Keratinocyte (primary cell): ENCODE measurements at regions not wholly inside any gene's neighbourhood (a gene's known extent, or its start where the extent isn't known, plus 50 kb on each side); places are given as distances from the start of the nearest gene placed in this dataset.

Experiments
- DNase-seq: peaks from one replicate; pipeline ENCODE4 v3.0.0-alpha.2; 2011; ENCODE audit warnings: low read depth, missing footprints, low spot score
- FAIRE-seq: peaks from 2 replicates; lab custom pipeline; 2011; peaks lifted over from hg19 to GRCh38; lab: Jason Lieb, UNC
- H2AFZ ChIP-seq: 2 replicates; pipeline ENCODE4 v1.6.0; 2012; ENCODE audit warnings: low read length, control low read depth, inconsistent platforms; ENCODE audit not compliant: control insufficient read depth
- H3K27ac ChIP-seq: 2 replicates; pipeline ENCODE4 v1.5.1; 2011; ENCODE audit warnings: low read length; ENCODE audit not compliant: control insufficient read depth, insufficient read depth
- H3K27me3 ChIP-seq: 3 replicates; pipeline ENCODE4 v1.6.0; 2011; ENCODE audit warnings: low read length; ENCODE audit not compliant: control insufficient read depth, insufficient read depth; ENCODE audit errors: extremely low read depth
- H3K36me3 ChIP-seq, 2 experiments: 2 replicates in 1 of 2; 3 replicates in 1 of 2; pipeline ENCODE4 v1.5.1; 2011; ENCODE audit warnings: low read length in 2 of 2, mild to moderate bottlenecking in 1 of 2; ENCODE audit not compliant: control insufficient read depth in 2 of 2, insufficient read depth in 2 of 2; ENCODE audit errors: extremely low read depth in 1 of 2
- H3K4me1 ChIP-seq: 3 replicates; pipeline ENCODE4 v1.5.1; 2011; ENCODE audit warnings: low read length; ENCODE audit not compliant: control insufficient read depth, insufficient read depth; ENCODE audit errors: extremely low read depth
- H3K4me2 ChIP-seq: 3 replicates; pipeline ENCODE4 v1.6.0; 2011; ENCODE audit warnings: low read depth, low read length; ENCODE audit not compliant: control insufficient read depth, insufficient read depth; ENCODE audit errors: extremely low read depth
- H3K4me3 ChIP-seq, 3 experiments: fragments of 200-600 bp in 1 of 3; sonication (generic) in 1 of 3; 2 replicates in 2 of 3; 3 replicates in 1 of 3; pipeline ENCODE4 v1.5.1; 2011 to 2016; ENCODE audit warnings: low read length in 3 of 3, mild to moderate bottlenecking in 3 of 3, control low read depth in 2 of 3, inconsistent platforms in 1 of 3, low read depth in 1 of 3, mixed read lengths in 1 of 3, mixed run types in 1 of 3, moderate library complexity in 1 of 3; ENCODE audit not compliant: control insufficient read depth in 2 of 3, insufficient read depth in 2 of 3; ENCODE audit errors: extremely low read depth in 1 of 3
- H3K79me2 ChIP-seq: 2 replicates; pipeline ENCODE4 v1.6.0; 2012; ENCODE audit warnings: low read length; ENCODE audit not compliant: control insufficient read depth, insufficient read depth
- H3K9ac ChIP-seq: 3 replicates; pipeline ENCODE4 v1.6.0; 2011; ENCODE audit warnings: low read length; ENCODE audit not compliant: control insufficient read depth, insufficient read depth; ENCODE audit errors: extremely low read depth
- H3K9me1 ChIP-seq: 3 replicates; pipeline ENCODE4 v1.6.0; 2011; ENCODE audit warnings: low read length; ENCODE audit not compliant: control insufficient read depth, insufficient read depth; ENCODE audit errors: extremely low read depth
- H3K9me3 ChIP-seq: 2 replicates; pipeline ENCODE4 v1.5.1; 2012; ENCODE audit warnings: low read depth, low read length; ENCODE audit not compliant: control insufficient read depth
- H4K20me1 ChIP-seq: 3 replicates; pipeline ENCODE4 v1.6.0; 2011; ENCODE audit warnings: low read length; ENCODE audit not compliant: control insufficient read depth, insufficient read depth; ENCODE audit errors: extremely low read depth
- CTCF ChIP-seq, 3 experiments: IDR thresholded peaks in 1 of 3; conservative IDR thresholded peaks in 1 of 3; optimal IDR thresholded peaks in 1 of 3; 2 replicates in 2 of 3; 3 replicates in 1 of 3; pipeline versions ENCODE3 to v1.5.1; 2011; ENCODE audit warnings: low read length in 3 of 3, mild to moderate bottlenecking in 3 of 3, moderate library complexity in 2 of 3, control low read depth in 1 of 3, inconsistent platforms in 1 of 3; ENCODE audit not compliant: insufficient read depth in 2 of 3; ENCODE audit errors: extremely low read depth in 1 of 3
- EZH2 ChIP-seq: IDR thresholded peaks from one replicate; pipeline ENCODE4 v1.6.1; 2012; ENCODE audit warnings: inconsistent platforms, mild to moderate bottlenecking, low read length, moderate library complexity
- dilution Hi-C: fragments of 300-500 bp; cut with MboI; formaldehyde crosslinking; loops from one replicate; pipeline ENCODE4 v1.7.0; 2020; ENCODE audit warnings: low sequenced_read_pairs; ENCODE audit not compliant: extremely low pct_ligation_motif_present

- Histone ChIP-seq H3K4me1 (peaks cover 2% of the 10 kb centered on the region), H3K9me3 (no peaks in the 10 kb centered on the region), H3K4me2 (no peak overlapping the region), H3K27me3 (no peaks in the 10 kb centered on the region), H3K79me2 (no peaks in the 10 kb centered on the region), H2AFZ (no peak overlapping the region), H3K4me3 (no peak overlapping the region), H3K36me3 (no peaks in the 10 kb centered on the region), H3K9me1 (no peaks in the 10 kb centered on the region), H3K9ac (no peak overlapping the region), H3K27ac (no peak overlapping the region), H4K20me1 (no peaks in the 10 kb centered on the region)
- TF ChIP-seq EZH2 (no peak), CTCF (optimal IDR thresholded peaks at IDR 0.05 in 1 of 3, IDR thresholded peaks at IDR 0.05 in 1 of 3, conservative IDR thresholded peaks at IDR 0.05 in 1 of 3; ENCODE audit: extremely low read depth in 1 of 3, insufficient read depth in 2 of 3, low read length in 3 of 3) (no peak)
- dilution Hi-C loops = no loop called here
- DNase-seq (no peak), FAIRE-seq (no peak)
Measured at GRCh38 chr13:18996627-18997051, 185.0 kb downstream of the TUBA3C start.

- Histone ChIP-seq H3K36me3 (no peaks in the 10 kb centered on the region), H3K27me3 (no peaks in the 10 kb centered on the region), H3K4me3 (no peak overlapping the region), H3K9me1 (no peaks in the 10 kb centered on the region), H3K27ac (no peak overlapping the region), H3K79me2 (no peaks in the 10 kb centered on the region), H3K9ac (no peak overlapping the region), H4K20me1 (no peaks in the 10 kb centered on the region), H2AFZ (no peak overlapping the region), H3K4me2 (no peak overlapping the region), H3K9me3 (no peaks in the 10 kb centered on the region), H3K4me1 (peaks cover 2% of the 10 kb centered on the region)
- DNase-seq (no peak), FAIRE-seq (no peak)
- dilution Hi-C loops = no loop called here
- no peak for TF ChIP-seq CTCF (optimal IDR thresholded peaks at IDR 0.05 in 1 of 3, IDR thresholded peaks at IDR 0.05 in 1 of 3, conservative IDR thresholded peaks at IDR 0.05 in 1 of 3; ENCODE audit: extremely low read depth in 1 of 3, insufficient read depth in 2 of 3, low read length in 3 of 3)
- TF ChIP-seq EZH2 = no peak
Measured at GRCh38 chr13:18996221-18996620, 185.4 kb downstream of the TUBA3C start.
